Sigmoid colon (tissue), 6 donors: ENCODE measurements at regions not wholly inside any gene's neighbourhood (a gene's known extent, or its start where the extent isn't known, plus 50 kb on each side); places are given as distances from the start of the nearest gene placed in this dataset.

Source experiments
- DNase-seq: peaks from one replicate; pipeline ENCODE4 v3.0.0-alpha.2; 2019
- H3K27ac ChIP-seq, 4 donors: fragments of 200-600 bp; sonication (generic); one replicate each; pipeline ENCODE4 v1.5.1; 2016 to 2019; ENCODE audit warnings: mild to moderate bottlenecking in 1 of 4
- H3K27me3 ChIP-seq, 3 donors: fragments of 200-600 bp; sonication (generic); one replicate each; pipeline ENCODE4 v1.5.1; 2019; ENCODE audit warnings: mild to moderate bottlenecking in 1 of 3
- H3K36me3 ChIP-seq, 4 donors: fragments of 200-600 bp; sonication (generic); one replicate each; pipeline ENCODE4 v1.5.1; 2016 to 2019
- H3K4me1 ChIP-seq, 4 donors: fragments of 200-600 bp; sonication (generic); one replicate each; pipeline ENCODE4 v1.5.1; 2017 to 2019
- H3K4me3 ChIP-seq, 4 donors: fragments of 200-600 bp; sonication (generic); one replicate each; pipeline ENCODE4 v1.5.1; 2017 to 2019; ENCODE audit warnings: mild to moderate bottlenecking in 2 of 4, moderate library complexity in 1 of 4
- H3K9me3 ChIP-seq, 4 donors: fragments of 200-600 bp in 3 of 4; sonication (generic) in 3 of 4; one replicate each; pipeline versions ENCODE4 v1.5.1 to v1.6.1; 2013 to 2019
- EP300 ChIP-seq, 4 donors: sonication (generic); formaldehyde crosslinking; IDR thresholded peaks; one replicate each; pipeline ENCODE4 v1.6.1; 2017; ENCODE audit warnings: antibody characterized with exemption in 4 of 4
- POLR2A ChIP-seq, 2 donors: fragments of 450-650 bp; IDR thresholded peaks; one replicate each; pipeline ENCODE4 v1.6.1; 2016; ENCODE audit warnings: antibody characterized with exemption in 2 of 2, mild to moderate bottlenecking in 2 of 2, moderate library complexity in 2 of 2
- POLR2AphosphoS5 ChIP-seq, 4 donors: sonication (generic); formaldehyde crosslinking; IDR thresholded peaks; one replicate each; pipeline ENCODE4 v1.6.1; 2017; ENCODE audit warnings: antibody characterized with exemption in 4 of 4
- WGBS, 2 donors: extraction: QIAGEN DNeasy Blood & Tissue Kit; methylation state at CpG; one replicate each; pipeline ENCODE4 v1.1.7; 2013; 5-methylcytosine and 5-hydroxymethylcytosine counted together
- intact Hi-C: fragments of 100-400 bp; cut with DNase I; formaldehyde crosslinking; loops from one replicate; pipeline ENCODE4 v1.15.1; 2023
- TF ChIP-seq, protein P1 (sequence below), 4 experiments: fragments of 450-650 bp in 3 of 4; fragments of 200-600 bp in 1 of 4; IDR thresholded peaks; one replicate each; pipeline ENCODE4 v1.5.1; 2016 to 2019; ENCODE audit warnings: antibody characterized with exemption in 4 of 4, mild to moderate bottlenecking in 3 of 4, moderate library complexity in 2 of 4
- donor health status: healthy with polysubstance abuse.
- donor health status: healthy.

DNA sequence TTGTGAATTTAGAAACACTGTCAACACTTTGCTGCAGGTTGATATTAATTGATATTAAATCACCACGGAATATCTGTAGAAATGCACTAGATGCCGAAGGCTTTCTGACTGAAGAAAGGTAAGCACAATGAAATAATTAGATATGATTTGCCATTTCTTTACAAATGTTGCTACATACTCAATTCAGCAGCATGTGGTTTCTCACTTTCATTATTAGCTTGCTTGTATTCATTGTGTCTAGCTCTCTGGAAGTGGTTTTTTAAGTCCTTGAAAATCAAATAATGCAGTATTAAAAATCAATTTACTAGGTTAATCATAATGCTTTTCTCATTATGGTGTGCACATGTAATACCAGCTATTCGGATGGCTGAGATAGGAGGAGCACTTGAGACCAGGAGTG lies 231.3 kb upstream of the MARCKS start:
- 83 to 90% methylated on average over 3 of the region's 3 CpGs for WGBS, 2 donors
- TF ChIP-seq, protein P1, sequence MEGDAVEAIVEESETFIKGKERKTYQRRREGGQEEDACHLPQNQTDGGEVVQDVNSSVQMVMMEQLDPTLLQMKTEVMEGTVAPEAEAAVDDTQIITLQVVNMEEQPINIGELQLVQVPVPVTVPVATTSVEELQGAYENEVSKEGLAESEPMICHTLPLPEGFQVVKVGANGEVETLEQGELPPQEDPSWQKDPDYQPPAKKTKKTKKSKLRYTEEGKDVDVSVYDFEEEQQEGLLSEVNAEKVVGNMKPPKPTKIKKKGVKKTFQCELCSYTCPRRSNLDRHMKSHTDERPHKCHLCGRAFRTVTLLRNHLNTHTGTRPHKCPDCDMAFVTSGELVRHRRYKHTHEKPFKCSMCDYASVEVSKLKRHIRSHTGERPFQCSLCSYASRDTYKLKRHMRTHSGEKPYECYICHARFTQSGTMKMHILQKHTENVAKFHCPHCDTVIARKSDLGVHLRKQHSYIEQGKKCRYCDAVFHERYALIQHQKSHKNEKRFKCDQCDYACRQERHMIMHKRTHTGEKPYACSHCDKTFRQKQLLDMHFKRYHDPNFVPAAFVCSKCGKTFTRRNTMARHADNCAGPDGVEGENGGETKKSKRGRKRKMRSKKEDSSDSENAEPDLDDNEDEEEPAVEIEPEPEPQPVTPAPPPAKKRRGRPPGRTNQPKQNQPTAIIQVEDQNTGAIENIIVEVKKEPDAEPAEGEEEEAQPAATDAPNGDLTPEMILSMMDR (IDR thresholded peaks at IDR 0.05) = no peak
- TF ChIP-seq POLR2A (IDR thresholded peaks at IDR 0.05) = no peak
- TF ChIP-seq POLR2AphosphoS5 (IDR thresholded peaks at IDR 0.05) = no peak
- TF ChIP-seq EP300 (IDR thresholded peaks at IDR 0.05) = no peak
- Histone ChIP-seq H3K4me3 (no peak overlapping the region), H3K27me3 (no peaks in the 10 kb centered on the region), H3K9me3 (no peaks in the 10 kb centered on the region), H3K36me3 (no peaks in the 10 kb centered on the region), H3K27ac (no peak overlapping the region), H3K4me1 (peaks cover 2 to 14% (median 13%) of the 10 kb centered on the region in 4 donors)
- intact Hi-C loops = no loop called here
- no peak for DNase-seq

DNA sequence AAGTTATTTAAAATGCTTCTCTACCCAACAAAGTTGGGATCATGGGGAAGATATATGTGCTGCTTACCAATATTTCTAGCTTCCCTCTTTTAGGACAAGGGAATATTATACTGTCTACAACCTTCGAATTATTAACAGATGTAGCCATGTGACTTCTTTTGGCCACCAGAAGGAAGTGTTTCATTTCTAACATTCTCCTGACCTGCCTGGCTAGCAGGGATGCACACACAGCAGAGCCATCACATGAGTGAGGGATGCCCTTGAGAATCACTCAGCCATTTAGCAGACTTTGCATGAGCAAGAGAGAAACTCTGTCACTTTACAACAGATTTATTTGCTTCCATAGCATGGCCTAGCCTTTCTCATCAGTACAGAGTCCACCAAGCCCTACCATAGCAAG lies 230.7 kb upstream of the MARCKS start:
- no peak for DNase-seq
- intact Hi-C loops = no loop called here
- Histone ChIP-seq H3K27ac (no peak overlapping the region), H3K36me3 (no peaks in the 10 kb centered on the region), H3K27me3 (no peaks in the 10 kb centered on the region), H3K4me1 (peaks cover 2 to 20% (median 19%) of the 10 kb centered on the region in 4 donors), H3K9me3 (no peaks in the 10 kb centered on the region), H3K4me3 (no peak overlapping the region)
- TF ChIP-seq, protein P1 (IDR thresholded peaks at IDR 0.05) = no peak
- TF ChIP-seq EP300 (IDR thresholded peaks at IDR 0.05) (no peak), POLR2A (IDR thresholded peaks at IDR 0.05) (no peak), POLR2AphosphoS5 (IDR thresholded peaks at IDR 0.05) (no peak)
- 74 to 85% methylated on average over 1 of the region's 1 CpG for WGBS, 2 donors

DNA sequence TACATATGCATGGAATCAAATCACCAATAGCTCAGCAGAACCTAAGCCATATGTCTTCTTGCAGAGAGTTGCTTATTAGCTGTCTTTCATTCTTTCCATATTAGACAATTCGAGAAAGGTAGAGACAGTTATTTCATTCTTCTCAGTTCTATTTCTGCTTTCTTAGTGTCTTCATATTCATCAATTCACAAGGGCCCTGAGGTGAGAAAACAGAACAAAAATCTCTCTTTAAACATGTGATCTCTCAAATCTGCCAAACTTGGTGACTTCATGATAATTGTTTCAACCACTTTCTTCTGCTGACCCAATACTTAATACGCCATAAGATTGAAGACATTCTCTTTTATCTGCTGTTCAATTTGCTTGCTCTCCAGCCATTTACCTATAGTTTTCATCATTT lies 229.7 kb upstream of the MARCKS start:
- intact Hi-C loops = no loop called here
- H3K27ac ChIP-seq = no peak overlapping the region
- no peaks in the 10 kb centered on the region for H3K9me3 ChIP-seq
- WGBS, 2 donors = 84 to 96% methylated on average over 2 of the region's 2 CpGs
- no peak overlapping the region for H3K4me3 ChIP-seq
- H3K27me3 ChIP-seq = no peaks in the 10 kb centered on the region
- H3K36me3 ChIP-seq = no peaks in the 10 kb centered on the region
- TF ChIP-seq, protein P1 (IDR thresholded peaks at IDR 0.05) = no peak
- peaks cover 2 to 30% (median 28%) of the 10 kb centered on the region in 4 donors for H3K4me1 ChIP-seq
- DNase-seq = no peak

DNA sequence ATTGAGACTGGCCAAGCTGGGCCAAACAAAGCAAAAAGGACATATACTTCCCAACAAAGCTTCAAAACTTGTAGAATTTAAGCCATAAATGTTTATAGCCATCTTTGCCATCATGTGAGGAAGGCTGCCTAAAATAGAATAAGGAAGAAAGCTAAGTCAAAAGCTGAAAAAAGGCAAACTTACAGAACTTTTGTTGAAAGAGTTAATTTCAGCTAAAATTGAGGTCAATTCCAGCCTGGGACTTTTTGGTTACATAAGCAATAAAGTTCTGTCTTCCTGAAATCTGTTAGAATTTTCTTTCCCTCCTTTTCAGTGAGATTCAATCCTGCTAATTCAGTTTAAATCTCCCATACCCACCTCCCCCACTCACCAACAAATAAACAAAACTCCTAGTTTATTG lies 227.9 kb upstream of the MARCKS start:
- no peaks in the 10 kb centered on the region for H3K36me3 ChIP-seq
- TF ChIP-seq EP300 (IDR thresholded peaks at IDR 0.05) (no peak), POLR2A (IDR thresholded peaks at IDR 0.05) (no peak), POLR2AphosphoS5 (IDR thresholded peaks at IDR 0.05) (no peak)
- TF ChIP-seq, protein P1 (IDR thresholded peaks at IDR 0.05) = no peak
- intact Hi-C loops = no loop called here
- H3K9me3 ChIP-seq = no peaks in the 10 kb centered on the region
- no peaks in the 10 kb centered on the region for H3K27me3 ChIP-seq
- no peak for DNase-seq
- peaks cover 2 to 37% (median 28%) of the 10 kb centered on the region in 4 donors for H3K4me1 ChIP-seq
- no peak overlapping the region for H3K27ac ChIP-seq
- no peak overlapping the region for H3K4me3 ChIP-seq

DNA sequence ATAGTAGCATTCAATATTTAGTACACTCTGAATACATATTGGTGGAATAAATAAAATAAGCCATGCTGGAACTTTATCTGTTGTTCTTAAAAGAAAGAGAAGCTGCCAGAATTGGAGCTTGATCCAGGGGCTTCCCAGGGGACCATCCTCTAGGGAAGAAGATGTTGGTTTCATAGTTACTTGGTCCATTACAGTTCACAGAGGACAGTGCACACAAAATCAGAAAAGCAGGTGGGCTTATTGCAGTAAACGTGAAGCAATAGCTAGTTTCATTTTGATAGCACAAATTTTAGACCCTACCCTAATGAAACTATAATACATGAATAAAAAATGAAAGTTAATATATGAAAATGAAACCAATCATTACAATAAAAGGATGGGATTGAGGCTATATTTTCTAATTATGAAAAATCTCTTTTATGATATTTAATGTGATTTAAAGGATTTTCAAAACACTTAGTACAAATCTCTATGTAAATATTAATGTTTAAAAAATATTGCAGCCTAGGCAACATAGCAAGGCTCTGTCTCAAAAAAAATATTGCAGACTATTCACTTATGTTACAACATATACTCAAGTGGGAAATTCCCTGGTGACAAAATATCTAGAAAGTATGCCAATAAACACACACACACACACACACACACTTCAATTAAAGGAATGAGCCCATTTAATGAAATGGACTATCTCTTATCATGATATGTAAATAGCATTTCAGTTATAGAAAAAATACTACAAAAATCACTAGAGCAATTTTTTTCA lies 227.0 kb upstream of the MARCKS start:
- WGBS, 2 donors = 52 to 72% methylated on average over 1 of the region's 1 CpG
- H3K27me3 ChIP-seq = no peaks in the 10 kb centered on the region
- H3K4me3 ChIP-seq = no peak overlapping the region
- no peaks in the 10 kb centered on the region for H3K9me3 ChIP-seq
- H3K4me1 ChIP-seq = peaks cover 2 to 40% (median 35%) of the 10 kb centered on the region in 4 donors
- no peak for TF ChIP-seq POLR2A (IDR thresholded peaks at IDR 0.05)
- H3K27ac ChIP-seq = peak overlapping the region in 1 of 4 donors; percentile 62
- intact Hi-C loops = loop anchor here (5.0 kb wide), 1 partner anchor 33 kb away; no protein-coding TSS in a partner anchor
- no peaks in the 10 kb centered on the region for H3K36me3 ChIP-seq
- DNase-seq = no peak
